Lung (tissue), 11 donors: ENCODE measurements at regions not wholly inside any gene's neighbourhood (a gene's known extent, or its start where the extent isn't known, plus 50 kb on each side); places are given as distances from the start of the nearest gene placed in this dataset.

ENCODE experiments used
- ATAC-seq: fragments of 200-7000 bp; cut with Tn5 transposase; one replicate; pipeline ENCODE4 v1.9.1; 2020; ENCODE audit warnings: moderate number of reproducible peaks; ENCODE audit not compliant: insufficient read depth, low FRiP score
- DNase-seq, 3 donors: peaks; one replicate each; pipeline ENCODE4 v3.0.0-alpha.2; 2013 to 2017
- H3K27ac ChIP-seq, 2 donors: one replicate each; pipeline ENCODE4 v1.5.1; 2013; ENCODE audit warnings: mild to moderate bottlenecking in 2 of 2, moderate library complexity in 2 of 2, control low read depth in 1 of 2, inconsistent platforms in 1 of 2, low read depth in 1 of 2, low read length in 1 of 2
- H3K27me3 ChIP-seq, 3 donors: one replicate each; pipeline ENCODE4 v1.5.1; 2013; ENCODE audit warnings: low read length in 2 of 3; ENCODE audit not compliant: control insufficient read depth in 3 of 3, insufficient read depth in 3 of 3
- H3K36me3 ChIP-seq, 4 donors: one replicate each; pipeline ENCODE4 v1.5.1; 2013; ENCODE audit warnings: low read length in 4 of 4, mild to moderate bottlenecking in 1 of 4, moderate library complexity in 1 of 4; ENCODE audit not compliant: control insufficient read depth in 4 of 4, insufficient read depth in 4 of 4
- H3K4me1 ChIP-seq, 5 donors: one replicate each; pipeline ENCODE4 v1.5.1; 2013; ENCODE audit warnings: low read length in 5 of 5, mild to moderate bottlenecking in 2 of 5, moderate library complexity in 1 of 5; ENCODE audit not compliant: control insufficient read depth in 5 of 5, insufficient read depth in 5 of 5
- H3K4me3 ChIP-seq: one replicate; pipeline ENCODE4 v1.5.1; 2013; ENCODE audit warnings: mild to moderate bottlenecking, control low read depth, moderate library complexity
- H3K9ac ChIP-seq, 2 donors: one replicate each; pipeline ENCODE4 v1.5.1; 2013; ENCODE audit warnings: low read length in 2 of 2, control low read depth in 1 of 2; ENCODE audit not compliant: insufficient read depth in 1 of 2
- H3K9me3 ChIP-seq, 4 donors: one replicate each; pipeline ENCODE4 v1.5.1; 2013; ENCODE audit warnings: low read length in 3 of 4, mild to moderate bottlenecking in 1 of 4, moderate library complexity in 1 of 4; ENCODE audit not compliant: control insufficient read depth in 4 of 4, insufficient read depth in 3 of 4
- CTCF ChIP-seq: IDR thresholded peaks from 2 replicates; pipeline ENCODE4 v1.5.1; 2012; ENCODE audit warnings: mild to moderate bottlenecking; ENCODE audit errors: control extremely low read depth, extremely low read depth
- WGBS, 2 donors: extraction: QIAGEN DNeasy Blood & Tissue Kit; methylation state at CpG; one replicate each; pipeline ENCODE4 v1.1.7; 2013; 5-methylcytosine and 5-hydroxymethylcytosine counted together
- donor health status: control.
- donor health status: control.
- donor health status: Bipolar disorder and iron deficiency.
- donor health status: healthy.
- donor health status: DM: yes; HTN: yes; CAD: no.

DNA sequence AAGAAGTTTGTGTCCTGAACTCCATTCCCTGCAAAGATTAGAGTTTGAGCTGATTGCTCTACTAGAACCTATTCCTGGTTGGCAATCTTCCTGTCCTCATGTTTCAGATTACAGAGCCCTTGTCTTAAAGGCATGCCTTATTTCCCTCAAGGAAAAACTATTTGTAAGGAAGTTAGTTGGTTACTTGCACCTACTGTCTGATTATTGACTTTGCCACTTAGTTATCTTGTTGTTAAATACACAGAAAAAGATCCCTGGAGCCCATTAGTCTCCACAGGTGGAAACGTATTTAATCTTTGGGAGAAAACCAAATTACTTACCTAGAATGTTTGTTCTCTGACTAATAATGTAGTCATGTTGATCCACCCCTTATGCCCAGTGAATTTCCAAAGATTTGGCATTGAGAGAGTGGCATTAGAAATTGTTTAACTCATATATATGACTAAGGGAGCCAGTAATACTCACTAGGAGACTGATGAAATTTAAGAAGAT lies 132.3 kb upstream of the ELL2 start:
- H3K27ac ChIP-seq: no peak overlapping the region
- no peak for DNase-seq

DNA sequence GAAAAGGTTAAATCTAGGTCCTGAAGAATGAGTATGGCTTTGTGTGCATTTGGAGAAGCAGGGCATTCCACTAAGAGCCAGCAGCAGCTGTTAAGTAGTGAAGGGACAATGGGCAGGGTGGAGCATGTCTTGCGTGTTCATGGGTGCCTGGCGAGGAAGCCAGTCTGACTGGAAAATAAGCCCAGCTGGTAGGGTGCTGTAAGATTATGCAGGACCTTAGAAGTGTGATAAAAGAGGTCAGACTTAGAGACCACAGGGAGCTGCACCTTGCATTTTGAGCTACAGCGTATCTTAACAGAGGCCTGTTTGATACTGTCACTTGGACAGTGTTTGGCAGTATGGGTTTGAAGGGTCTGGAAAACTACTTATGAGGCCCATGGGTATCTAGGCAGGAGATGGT lies 131.7 kb upstream of the ELL2 start:
- DNase-seq (no peak), ATAC-seq (no peak)
- Histone ChIP-seq H3K27me3 (no peaks in the 10 kb centered on the region), H3K36me3 (no peaks in the 10 kb centered on the region), H3K9ac (no peak overlapping the region), H3K9me3 (no peaks in the 10 kb centered on the region), H3K4me3 (no peak overlapping the region), H3K27ac (no peak overlapping the region), H3K4me1 (peaks cover 0 to 8% (median 2%) of the 10 kb centered on the region in 5 donors)
- WGBS, 2 donors: 87 to 97% methylated on average over 3 of the region's 3 CpGs
- TF ChIP-seq CTCF: no peak

More for the DNA sequence above, 132.3 kb upstream of the ELL2 start:
- no peaks in the 10 kb centered on the region for H3K36me3 ChIP-seq
- H3K9me3 ChIP-seq: no peaks in the 10 kb centered on the region
- WGBS, 2 donors: 47 to 85% methylated on average over 1 of the region's 1 CpG
- no peaks in the 10 kb centered on the region for H3K27me3 ChIP-seq
- peak; percentile 81 for ATAC-seq
- no peak for TF ChIP-seq CTCF
- H3K4me1 ChIP-seq: peaks cover 0 to 8% (median 2%) of the 10 kb centered on the region in 5 donors
- H3K9ac ChIP-seq: no peak overlapping the region
- H3K4me3 ChIP-seq: no peak overlapping the region

DNA sequence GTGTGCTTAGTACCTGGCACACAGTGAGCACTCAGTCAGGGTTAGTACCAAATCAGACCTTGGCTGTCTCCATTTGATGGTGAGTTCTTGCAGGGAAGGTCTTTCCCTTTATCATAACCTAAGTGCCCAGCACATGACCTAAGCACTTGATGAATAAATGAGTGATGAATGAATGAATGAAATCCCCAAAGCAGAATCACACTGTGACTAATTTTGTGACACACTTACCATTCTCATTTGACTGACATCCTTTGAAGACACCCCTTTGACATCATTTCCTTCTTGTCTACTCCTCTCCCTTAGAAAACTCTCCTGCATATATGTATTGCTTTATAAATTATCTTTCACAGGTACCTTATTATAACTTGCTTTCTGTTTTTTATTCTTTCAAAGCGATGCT lies 130.2 kb upstream of the ELL2 start:
- no peak for ATAC-seq
- H3K4me1 ChIP-seq: peaks cover 0 to 8% (median 2%) of the 10 kb centered on the region in 5 donors
- no peaks in the 10 kb centered on the region for H3K27me3 ChIP-seq

More for the DNA sequence above, 130.2 kb upstream of the ELL2 start:
- Histone ChIP-seq H3K9ac (no peak overlapping the region), H3K36me3 (no peaks in the 10 kb centered on the region), H3K4me3 (no peak overlapping the region), H3K9me3 (no peaks in the 10 kb centered on the region), H3K27ac (no peak overlapping the region)
- 91 to 92% methylated on average over 1 of the region's 1 CpG for WGBS, 2 donors
- no peak for TF ChIP-seq CTCF
- no peak for DNase-seq
